Hematopoietic multipotent progenitor cell treated with erythropoietin and hydrocortisone succinate and interleukin-3 and kit ligand, for 4 days (in vitro differentiated cells): ENCODE measurements at regions not wholly inside any gene's neighbourhood (a gene's known extent, or its start where the extent isn't known, plus 50 kb on each side); places are given as distances from the start of the nearest gene placed in this dataset.
A peak's percentile ranks its signal among the peaks of the same experiment; 100 is the strongest.

Source experiments
- DNase-seq: peaks from one replicate; pipeline ENCODE4 v3.0.0-alpha.2; 2015

DNA sequence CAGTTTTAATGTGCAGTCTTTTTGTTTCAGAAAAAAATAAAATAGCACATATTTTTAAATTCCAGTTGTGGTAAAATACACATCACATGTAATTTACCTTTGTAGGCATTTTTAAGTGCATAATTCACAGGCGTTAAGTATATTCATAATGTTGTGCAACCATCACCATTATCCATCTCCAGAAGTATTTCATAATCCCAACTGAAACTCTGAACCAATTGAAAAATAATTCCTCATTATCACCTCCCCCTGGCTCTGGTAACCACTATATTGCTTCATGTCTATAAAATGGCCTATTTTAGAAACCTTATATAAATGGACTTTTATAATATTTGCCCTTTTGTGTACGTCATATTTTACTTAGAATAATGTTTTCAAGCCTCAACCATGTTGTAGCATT lies 756.5 kb upstream of the KLHL1 start:
- peak; percentile 5 for DNase-seq

DNA sequence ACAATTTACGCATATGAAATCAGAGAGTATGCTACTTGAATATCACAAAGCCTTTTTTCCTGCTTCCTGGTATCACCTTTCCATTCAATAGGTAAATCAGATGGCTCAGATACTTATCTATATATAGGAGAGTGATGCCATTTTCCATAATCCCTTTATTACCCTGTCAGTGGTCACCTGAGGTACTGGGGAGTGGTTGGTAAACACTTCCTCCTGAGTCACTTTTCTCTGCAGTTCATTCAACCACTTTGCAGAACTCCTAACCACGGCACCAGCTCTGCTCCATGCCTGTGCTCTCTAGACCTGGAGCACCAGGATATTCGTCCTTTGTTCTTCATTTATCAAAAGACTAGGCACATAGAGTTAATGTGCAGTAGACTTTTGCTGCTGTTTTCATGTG lies 748.5 kb upstream of the KLHL1 start:
- DNase-seq: no peak

DNA sequence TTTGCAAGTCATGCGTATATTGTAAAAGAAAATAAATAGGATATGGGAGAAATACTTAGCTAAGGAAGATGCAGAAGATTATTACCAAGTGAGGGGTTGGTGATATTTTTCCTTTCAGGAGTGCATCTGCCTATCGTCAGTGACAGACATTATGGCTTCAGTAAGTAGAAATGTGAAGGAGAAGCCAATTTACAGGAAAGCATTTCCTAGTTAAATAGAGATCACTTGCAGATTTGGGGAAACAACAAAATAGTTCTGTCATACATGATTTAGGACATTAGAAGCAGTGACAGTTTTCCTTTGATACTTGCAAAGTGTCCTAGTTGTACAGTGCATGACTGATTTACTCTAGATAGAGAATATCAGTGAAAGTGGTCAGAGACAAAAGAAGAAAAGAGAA lies 747.8 kb upstream of the KLHL1 start:
- DNase-seq: no peak

DNA sequence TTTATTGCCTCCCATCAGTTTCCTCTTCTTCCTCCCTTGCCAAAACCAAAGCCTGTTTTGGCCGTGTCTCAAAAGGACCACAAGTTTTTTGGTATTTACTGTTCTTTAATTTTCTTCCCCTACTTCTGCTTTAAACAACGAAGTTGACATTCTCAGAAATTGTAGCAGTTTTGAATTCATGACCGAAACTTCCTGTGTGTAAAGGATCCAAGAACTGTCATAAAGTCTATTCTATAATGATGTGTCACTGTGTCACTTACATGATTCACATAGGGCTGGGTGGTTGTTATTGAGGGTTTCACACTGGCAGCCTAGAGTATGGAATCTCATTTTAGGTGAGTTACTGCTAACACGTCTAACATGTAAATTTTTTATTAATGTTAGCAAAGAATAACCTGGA lies 741.0 kb upstream of the KLHL1 start:
- DNase-seq: peak; percentile 10

DNA sequence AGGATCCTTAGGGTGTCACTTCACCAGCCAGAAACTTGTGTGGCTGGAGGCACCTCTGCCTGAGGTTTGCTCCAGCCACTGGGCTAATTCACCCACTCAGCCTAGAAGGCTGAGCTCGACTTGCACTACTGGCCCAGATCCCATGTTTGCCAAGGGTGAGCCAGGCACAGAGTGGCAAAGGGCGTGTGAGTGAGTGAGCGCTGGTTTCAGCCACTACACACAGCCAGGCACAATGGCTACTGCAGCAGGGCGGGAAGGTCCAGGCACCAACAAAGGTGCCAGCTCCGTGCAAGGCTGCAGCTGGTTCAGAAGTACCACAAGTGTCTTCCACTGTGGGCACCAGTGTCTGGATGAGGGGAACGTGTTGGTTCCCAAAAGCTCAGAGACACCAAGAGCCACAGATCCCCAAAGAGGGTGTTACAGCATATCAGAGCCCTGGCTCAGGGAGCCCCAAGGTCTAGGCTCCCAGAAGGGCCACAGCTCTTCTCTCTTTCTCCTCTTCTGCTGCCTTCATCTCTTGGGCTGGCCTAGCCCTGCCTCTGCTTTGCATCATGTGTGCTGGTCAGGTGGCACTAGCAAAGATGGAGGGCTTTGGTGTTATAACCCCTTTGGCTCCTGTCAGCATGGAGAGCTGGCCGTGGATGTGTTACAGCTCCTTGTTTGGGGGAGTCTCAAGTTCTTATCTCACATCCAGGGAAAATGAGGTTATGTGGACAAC lies 736.3 kb upstream of the KLHL1 start:
- DNase-seq: no peak

DNA sequence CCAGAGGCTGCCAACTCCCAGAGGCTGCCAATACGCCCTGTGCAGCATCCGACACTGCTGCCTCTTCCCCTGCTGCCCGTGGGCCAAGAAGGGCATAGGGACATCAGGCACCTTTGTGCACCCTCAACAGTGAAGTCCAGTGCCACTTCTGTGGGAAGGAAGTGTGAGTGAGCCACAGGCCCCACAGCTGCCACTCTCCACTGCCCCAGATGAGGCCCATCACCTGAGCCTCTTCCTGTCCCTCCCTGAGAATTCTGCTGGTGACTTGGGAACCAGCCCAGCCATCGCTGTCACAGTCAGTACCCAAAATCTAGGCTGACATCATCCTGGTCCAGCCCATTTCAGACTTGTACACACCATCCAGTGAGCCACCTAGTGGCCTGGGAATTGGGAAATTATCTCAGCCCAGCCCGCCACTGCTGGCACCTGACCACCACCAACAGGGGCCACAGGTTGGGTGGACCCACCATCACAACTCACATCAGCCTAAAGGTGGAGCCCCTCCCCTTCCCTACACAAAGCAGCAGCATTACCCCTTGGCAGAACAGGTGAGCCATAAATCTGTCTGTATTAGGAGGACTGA lies 733.9 kb upstream of the KLHL1 start:
- DNase-seq: no peak

DNA sequence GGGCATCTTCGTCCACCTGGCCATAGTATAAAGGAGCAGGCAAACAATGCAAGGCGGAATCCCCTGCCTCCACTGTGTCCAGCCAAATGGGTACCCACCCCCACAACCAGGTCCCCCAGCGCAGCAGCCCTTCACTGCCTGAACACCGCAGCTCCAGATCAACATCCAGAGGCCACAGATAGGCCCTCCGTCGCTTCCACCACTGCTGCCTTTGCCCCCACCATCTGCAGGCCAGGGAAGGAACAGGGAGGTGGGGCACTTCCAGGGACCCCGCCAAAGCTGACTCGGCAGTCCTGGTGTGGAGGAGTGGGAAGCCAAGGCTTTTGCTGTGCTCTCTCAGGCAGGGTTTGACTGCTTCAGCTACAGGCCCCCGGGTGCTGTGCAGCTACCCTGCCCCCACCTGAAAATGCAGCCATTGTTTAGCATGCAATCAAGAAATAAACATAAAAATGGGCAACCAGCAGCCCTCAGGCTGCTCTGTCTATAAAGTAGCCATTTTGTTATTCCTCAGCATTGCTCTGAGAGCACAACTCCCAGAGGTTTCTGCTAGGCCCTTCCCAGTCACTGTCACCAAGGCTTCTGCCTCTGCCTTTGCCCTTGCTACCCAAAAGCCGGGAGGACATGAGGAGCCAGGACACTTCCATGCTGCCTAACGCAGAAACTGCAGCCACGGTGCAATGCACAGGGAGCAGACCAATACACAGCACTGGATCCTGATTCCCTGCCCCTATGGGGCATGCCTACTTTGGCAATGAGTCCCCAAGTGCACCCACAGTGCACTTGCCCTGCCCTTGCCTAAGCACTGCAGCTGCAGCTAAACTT lies 733.2 kb upstream of the KLHL1 start:
- DNase-seq: no peak

DNA sequence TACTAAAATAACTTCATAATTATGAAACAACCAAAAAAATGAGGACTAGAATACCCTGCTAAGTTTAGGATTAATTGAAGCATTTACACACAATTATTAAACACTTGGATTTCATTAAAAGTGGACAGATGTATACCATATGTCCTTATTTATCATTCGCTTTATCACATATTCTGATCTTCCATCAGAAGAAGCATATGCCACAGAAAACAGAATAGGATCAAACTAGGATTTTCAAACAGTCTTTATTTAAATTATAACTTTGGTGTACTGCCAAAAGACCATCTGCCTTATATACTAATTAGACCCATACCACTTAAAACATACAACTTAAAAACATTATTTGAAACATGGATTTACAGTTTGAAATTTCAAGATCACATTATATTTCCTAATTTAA lies 727.1 kb upstream of the KLHL1 start:
- no peak for DNase-seq

DNA sequence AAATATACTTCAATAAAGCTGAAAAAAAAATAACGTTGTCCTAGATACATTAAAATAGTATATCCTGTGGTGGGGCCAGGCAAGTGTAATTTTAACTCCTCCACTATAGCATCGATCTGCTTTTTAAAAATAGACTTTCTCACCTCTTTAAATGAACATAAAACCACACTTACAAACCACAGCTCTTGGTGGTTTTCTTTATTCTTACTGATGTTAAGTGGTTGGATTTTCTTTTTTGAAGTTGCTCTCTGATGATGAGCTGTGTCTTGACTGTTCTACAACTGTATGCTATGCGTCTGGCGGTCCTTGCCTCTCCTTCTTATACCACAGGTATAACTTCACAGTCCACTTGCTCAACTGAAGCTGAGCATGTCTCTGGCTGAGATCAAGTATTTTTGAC lies 721.5 kb upstream of the KLHL1 start:
- peak; percentile 6 for DNase-seq

DNA sequence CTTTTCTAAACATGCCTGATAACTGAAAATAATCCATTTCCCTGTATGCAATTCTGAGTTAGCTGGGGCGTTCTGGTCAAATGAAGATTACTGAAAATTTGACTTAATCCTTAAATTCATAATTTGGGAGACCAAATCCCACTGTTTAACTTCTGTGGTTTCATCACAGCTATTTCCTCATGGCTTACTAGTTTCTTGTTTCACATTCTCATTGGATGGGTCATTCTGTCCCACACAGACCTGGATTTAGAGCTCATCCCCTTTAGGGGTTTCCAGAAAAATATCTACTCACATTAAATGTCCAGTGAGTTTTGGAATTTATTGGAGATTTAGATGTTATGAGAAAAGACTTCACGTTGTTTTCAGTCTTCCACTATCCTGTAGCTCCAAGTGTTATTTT lies 709.3 kb upstream of the KLHL1 start:
- no peak for DNase-seq

DNA sequence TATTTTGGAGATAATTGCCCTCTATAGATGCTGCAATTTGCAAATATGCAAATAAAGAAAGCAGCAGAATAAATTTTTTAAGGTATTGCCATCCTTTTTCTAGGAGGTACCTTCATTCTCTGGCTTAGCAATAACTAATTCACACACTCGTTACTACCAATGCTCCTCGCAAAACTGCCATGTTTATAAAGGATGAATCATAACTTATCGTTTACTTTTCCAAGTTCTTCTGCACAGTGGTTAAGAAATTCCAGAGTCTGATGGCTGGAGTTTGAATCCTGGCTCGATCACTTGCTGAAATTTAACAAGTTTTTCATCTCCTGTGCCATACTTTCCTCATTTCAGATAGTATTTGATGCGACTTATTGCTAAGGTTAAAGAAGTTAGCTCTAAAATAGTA lies 708.6 kb upstream of the KLHL1 start:
- no peak for DNase-seq

DNA sequence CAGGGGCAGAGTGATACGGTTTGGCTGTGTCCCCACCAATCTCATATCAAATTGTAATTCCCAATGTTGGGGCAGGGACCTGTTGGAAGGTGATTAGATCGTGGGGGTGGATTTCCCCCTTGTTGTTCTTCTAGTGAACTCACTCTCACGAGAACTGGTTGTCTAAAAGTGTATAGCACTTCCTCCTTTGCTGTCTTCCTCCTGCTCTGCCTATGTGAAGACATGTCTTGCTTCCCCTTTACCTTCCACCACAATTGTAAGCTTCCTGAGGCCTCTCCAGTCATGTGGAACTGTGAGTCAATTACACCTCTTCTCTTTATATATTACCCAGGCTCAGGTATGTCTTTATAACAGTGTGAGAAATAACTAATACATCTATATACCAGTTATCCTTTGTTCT lies 706.4 kb upstream of the KLHL1 start:
- peak; percentile 19 for DNase-seq

DNA sequence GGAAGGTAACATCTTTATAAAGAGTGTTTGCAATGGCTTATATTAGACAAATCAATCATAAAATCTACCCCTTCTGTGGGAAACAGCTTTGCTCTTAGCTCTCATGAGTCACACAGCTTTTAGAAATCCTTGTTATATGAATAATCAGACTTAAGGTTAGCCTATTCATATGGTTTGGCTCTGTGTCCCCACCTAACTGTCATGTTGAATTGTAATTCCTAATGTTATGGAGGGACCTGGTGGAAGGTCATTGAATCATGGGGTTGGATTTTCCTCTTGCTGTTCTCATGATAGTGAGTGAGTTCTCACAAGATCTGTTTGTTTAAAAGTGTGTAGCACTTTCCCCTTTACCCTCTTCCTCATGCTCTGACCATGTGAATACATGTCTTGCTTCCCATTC lies 704.2 kb upstream of the KLHL1 start:
- DNase-seq: no peak

DNA sequence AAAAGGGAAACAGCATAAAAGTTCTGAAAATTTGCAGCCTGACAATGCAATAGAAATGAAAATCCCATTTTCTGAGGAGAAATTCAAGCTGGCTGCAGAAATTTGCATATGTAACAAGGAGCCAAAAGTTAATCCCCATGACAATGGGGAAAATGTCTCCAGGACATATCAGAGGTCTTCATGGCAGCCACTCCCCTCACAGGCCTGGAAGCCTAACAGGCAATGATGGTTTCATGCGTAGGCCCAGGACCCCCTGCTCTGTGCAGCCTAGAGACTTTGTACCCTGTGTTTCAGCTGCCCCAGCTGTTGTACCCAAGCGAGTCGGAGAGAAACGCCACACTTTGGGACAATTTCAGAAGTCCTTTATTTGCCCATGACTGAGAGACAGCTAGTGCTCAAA lies 701.3 kb upstream of the KLHL1 start:
- no peak for DNase-seq

DNA sequence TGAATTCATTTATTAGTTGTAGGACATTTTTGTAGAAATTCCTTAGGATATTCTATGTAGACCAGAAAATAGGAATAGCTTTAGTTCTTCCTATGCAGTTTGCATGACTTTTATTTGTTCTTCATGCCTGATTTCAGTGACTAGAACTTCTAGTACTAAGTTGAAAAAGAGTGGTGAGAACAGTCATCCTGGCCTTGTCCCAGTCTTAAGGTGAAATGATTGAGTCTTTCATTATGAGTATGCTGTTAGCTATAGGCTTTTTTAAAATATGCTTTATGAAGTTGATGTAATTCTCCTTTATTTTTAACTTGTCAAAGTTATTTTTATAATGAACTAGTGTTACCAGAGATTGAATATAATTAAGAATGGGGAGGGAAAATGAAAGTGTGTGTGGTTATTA lies 690.1 kb upstream of the KLHL1 start:
- no peak for DNase-seq

DNA sequence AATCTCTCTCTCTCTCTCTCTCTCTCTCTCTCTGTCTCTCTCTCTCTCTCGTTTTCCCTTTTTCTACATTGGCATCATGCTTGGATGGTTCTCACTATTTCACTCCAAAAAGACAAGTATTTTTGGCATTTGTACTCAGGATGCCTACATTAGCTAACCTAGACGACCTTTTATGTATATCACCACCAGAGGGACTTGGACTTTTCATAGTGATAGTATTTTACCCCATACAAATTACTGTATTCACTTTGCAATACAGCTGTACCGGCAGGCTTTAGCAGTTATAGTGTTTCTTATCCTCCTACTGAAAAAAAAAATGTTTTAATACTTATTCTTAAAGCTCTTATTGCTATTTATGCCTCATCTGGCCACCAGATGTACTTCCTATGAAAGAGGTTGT lies 687.2 kb upstream of the KLHL1 start:
- peak; percentile 33 for DNase-seq

DNA sequence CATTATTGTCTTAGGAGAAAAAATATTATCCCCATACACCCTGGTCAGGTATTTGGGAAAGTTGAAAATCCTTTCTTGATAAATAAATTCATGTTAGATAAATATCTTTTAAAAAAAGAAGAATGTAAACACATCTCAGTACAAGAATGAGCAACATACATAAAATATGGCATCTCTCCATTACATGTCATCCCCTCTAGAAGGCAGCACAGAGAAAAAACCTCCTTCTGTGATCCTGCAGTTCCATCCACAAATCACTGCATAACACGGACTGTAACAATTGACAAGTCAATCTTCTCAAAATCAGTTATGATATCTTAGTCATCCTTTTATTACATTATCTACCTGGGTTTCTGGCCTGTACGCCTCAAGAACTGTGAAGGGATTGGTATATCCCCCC lies 683.9 kb upstream of the KLHL1 start:
- DNase-seq: no peak

DNA sequence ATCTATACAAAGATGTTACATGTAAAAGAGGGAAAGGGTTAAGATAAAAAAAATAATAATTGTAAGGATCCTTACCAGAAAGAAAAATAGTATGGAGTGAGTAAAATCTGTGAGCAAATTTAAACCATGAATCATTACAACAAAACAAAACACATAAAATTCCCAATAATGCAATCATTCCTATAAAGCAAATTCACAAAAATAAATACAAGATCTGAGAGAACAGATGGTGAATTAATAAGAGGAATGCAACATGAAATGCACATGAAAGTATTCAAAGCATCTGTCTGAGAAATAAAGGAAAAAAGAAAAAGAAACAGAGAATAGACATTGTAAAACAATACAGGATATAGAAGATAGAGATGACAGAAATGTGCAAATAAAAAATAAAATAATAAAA lies 681.5 kb upstream of the KLHL1 start:
- no peak for DNase-seq

DNA sequence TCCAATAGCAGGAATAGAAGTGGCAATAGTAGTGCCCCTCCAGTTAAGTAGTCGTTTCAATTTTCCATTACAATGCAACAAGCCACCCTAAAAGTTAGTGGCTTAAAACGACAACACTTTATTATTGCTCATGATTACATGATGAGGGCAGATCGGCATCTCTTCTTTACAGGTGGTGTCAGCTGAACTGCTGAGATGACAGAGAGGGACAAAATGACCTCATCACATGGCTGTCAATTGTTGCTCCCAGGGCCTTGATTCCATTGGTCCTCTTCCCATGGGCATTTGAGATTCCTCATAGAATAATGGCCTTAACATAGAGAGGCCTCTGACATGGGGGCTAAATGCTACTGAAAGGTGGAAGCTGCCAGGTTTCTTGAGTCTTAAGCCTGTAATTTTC lies 679.8 kb upstream of the KLHL1 start:
- DNase-seq: no peak

DNA sequence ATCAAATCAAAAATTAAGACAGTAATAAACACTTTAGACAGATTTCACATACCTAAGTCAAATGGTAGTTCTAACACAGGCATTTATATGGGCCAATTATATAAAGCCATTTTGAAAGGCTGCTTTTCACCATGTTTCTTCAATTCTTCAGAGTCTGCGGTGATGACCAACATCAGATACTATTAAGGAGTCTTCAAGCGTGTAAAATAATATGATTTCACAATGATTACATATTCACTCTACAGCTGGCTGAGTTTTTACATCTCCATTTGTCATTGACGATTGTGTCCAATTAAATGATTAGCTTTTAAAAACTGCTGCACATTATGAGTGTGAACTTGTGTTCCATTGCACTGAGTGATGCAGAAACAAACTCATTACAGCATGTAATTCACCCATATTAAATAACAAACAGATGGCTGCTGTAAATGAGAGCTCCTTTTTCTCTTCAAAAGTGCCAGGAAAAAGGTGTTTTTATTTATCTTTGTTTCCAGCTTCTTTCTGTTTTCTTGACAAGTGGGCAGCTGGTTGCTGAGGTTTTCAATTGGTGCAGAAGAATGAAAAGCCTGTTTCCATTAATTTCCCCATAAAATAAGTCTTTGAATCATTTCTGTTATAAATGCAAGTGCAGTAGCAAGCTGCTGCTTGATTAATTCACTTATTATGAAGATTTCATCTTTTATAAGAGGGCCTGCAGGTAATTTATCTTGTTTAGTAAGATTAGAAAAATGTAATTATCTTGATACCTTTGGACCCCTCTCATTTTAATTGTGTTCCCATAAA lies 676.1 kb upstream of the KLHL1 start:
- no peak for DNase-seq

DNA sequence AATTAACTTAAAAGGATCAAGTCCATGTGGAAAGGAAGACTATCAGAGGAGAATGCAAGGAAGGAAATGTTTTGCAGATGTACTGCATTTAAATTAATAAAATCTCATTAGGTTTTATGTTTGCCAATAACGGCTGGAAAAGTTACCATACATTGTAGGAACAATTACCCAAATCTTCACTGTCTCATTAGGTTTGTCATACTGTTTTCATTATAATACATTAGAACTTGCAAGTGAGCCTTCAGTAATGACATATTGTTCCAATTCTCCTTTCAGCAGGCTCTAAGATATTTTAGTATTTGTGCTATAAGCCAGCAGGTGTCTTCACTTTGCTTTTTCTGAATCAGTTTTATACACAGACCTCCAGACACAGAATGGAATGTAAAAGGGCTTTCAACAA lies 661.6 kb upstream of the KLHL1 start:
- no peak for DNase-seq

DNA sequence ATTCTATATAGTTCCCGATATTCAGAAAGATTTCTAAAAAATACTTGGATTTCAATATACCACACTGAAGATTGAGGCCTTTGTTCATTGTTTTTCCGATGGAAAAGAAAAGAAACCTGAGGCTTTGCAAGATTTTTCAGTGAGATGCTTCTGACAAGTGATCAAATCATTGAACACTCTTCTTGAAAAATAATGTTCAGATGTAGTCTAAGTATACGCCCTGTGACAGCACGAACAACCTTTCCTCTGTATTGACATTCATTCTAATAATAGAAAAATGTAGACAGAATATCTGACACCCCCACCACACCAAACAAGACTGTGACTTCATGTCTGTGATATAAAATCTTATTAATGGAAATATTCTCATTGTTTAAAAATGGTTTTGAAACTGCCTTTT lies 650.7 kb upstream of the KLHL1 start:
- no peak for DNase-seq

DNA sequence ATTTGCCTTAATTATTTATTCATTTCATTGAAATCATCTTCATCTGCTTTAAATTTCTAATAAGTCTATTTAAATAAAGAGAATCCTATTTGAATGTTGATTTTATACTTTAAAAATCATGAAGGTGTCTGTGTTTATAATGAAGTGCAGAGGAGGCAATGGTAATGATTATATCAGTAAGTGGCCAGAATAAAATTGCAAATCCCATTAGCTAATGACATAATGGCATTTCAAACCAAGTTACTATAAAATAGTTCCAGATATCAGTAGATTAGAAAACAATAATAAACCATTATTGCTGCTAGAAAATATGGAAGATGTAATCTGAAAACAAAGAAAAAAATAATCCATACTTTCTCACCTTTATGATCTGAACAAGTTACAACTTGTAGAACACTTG lies 647.8 kb upstream of the KLHL1 start:
- DNase-seq: no peak

DNA sequence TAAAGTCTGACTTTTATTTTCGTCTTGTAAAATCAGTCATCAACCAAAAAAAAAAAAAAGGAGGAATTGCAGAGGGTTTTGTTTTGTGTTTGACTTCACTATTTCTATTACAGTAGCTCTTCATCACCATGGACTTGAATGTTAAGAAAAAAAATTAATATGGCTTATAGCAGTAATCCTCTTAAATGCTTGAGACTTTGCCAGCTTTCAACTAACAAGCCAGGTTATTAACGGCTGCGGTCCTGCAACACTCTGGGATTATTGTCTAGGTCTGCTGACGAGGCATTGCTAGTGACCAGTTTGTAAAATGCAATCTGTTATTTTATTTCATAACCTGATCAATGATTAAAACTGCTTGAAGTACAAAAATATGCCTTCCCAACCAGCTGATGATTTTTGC lies 647.2 kb upstream of the KLHL1 start:
- no peak for DNase-seq
